HepG2 (cell line): ENCODE measurements at regions not wholly inside any gene's neighbourhood (a gene's known extent, or its start where the extent isn't known, plus 50 kb on each side); places are given as distances from the start of the nearest gene placed in this dataset.

ENCODE experiments used
- ATAC-seq: fragments of 200-7000 bp; cut with Tn5 transposase; 3 replicates; pipeline ENCODE4 v1.9.1; 2020; ENCODE audit warnings: mild to moderate bottlenecking, moderate library complexity
- BruUV-seq: library from RNA; stranded (reverse); fragments of 400-500 nt; replicated peaks from 2 replicates; lab custom pipeline; 2021; lab: Mats Ljungman, UMichigan
- CTCF ChIA-PET: fragments of 300-600 bp; formaldehyde crosslinking; extraction: SDS; loops from one replicate; lab custom pipeline; 2021; ENCODE audit warnings: low total read pairs, inconsistent platforms, low intra/inter-chr PET ratio; lab: Yijun Ruan, JAX
- POLR2A ChIA-PET: fragments of 350-600 bp; sonication (Branson Sonifier 250); formaldehyde crosslinking; loops from one replicate; lab custom pipeline; 2020; ENCODE audit warnings: antibody characterized with exemption, inconsistent platforms; lab: Yijun Ruan, JAX
- DNase-seq: peaks from one replicate; pipeline ENCODE4 v3.0.0-alpha.2; 2015; ENCODE audit warnings: low spot score
- FAIRE-seq: peaks from 3 replicates; lab custom pipeline; 2011; peaks lifted over from hg19 to GRCh38; lab: Jason Lieb, UNC
- H2AFZ ChIP-seq: one replicate; pipeline ENCODE4 v1.6.1; 2011; ENCODE audit warnings: low read length, inconsistent platforms
- H3K27ac ChIP-seq: fragments of 300-600 bp; 3 replicates; pipeline ENCODE4 v1.8.0; 2011; ENCODE audit warnings: mixed run types, mild to moderate bottlenecking, mixed read lengths, low read length, inconsistent platforms; ENCODE audit not compliant: insufficient read depth; ENCODE audit errors: extremely low read length
- H3K27me3 ChIP-seq, 2 experiments: fragments of 200-600 bp in 1 of 2; 2 replicates in 1 of 2; 3 replicates in 1 of 2; pipeline versions ENCODE4 v1.6.0 to v1.8.0; 2011; ENCODE audit warnings: low read length in 2 of 2, mild to moderate bottlenecking in 2 of 2, moderate library complexity in 2 of 2, inconsistent platforms in 1 of 2; ENCODE audit not compliant: insufficient read depth in 2 of 2, control insufficient read depth in 1 of 2
- H3K36me3 ChIP-seq, 2 experiments: fragments of 200-600 bp in 1 of 2; replicated peaks in 1 of 2; 2 replicates in 1 of 2; 3 replicates in 1 of 2; pipeline versions ENCODE4 v1.5.1 to v1.8.0; 2011; ENCODE audit warnings: low read length in 2 of 2, inconsistent platforms in 1 of 2; ENCODE audit not compliant: insufficient read depth in 2 of 2, control insufficient read depth in 1 of 2
- H3K4me1 ChIP-seq: 2 replicates; pipeline ENCODE4 v1.5.1; 2012; ENCODE audit warnings: low read length, inconsistent platforms; ENCODE audit not compliant: insufficient read depth
- H3K4me2 ChIP-seq: 2 replicates; pipeline ENCODE4 v1.6.0; 2011; ENCODE audit warnings: low read depth, low read length, inconsistent platforms
- H3K4me3 ChIP-seq, 3 experiments: fragments of 200-600 bp in 1 of 3; sonication (generic), shearing (Covaris generic) in 1 of 3; replicated peaks in 1 of 3; 2 replicates each; pipeline ENCODE4 v1.5.1; 2011 to 2016; ENCODE audit warnings: low read length in 3 of 3, inconsistent platforms in 2 of 3, low read depth in 2 of 3, mild to moderate bottlenecking in 2 of 3, control low read depth in 1 of 3, mixed read lengths in 1 of 3; ENCODE audit not compliant: insufficient read depth in 1 of 3
- H3K79me2 ChIP-seq: one replicate; pipeline ENCODE4 v1.6.1; 2011; ENCODE audit warnings: low read length, inconsistent platforms; ENCODE audit not compliant: insufficient read depth
- H3K9ac ChIP-seq: 2 replicates; pipeline ENCODE4 v1.6.0; 2011; ENCODE audit warnings: mild to moderate bottlenecking, low read depth, low read length, inconsistent platforms; ENCODE audit not compliant: insufficient read depth
- H3K9me3 ChIP-seq: 2 replicates; pipeline ENCODE4 v1.5.1; 2012; ENCODE audit warnings: mild to moderate bottlenecking, low read length
- H4K20me1 ChIP-seq: 2 replicates; pipeline ENCODE4 v1.6.0; 2011; ENCODE audit warnings: inconsistent platforms, mild to moderate bottlenecking, low read length, moderate library complexity; ENCODE audit not compliant: insufficient read depth
- BRCA1 ChIP-seq: sonication (generic); formaldehyde crosslinking; IDR thresholded peaks from 2 replicates; pipeline ENCODE4 v1.4.0; 2020; ENCODE audit warnings: missing genetic modification reagents
- CHD2 ChIP-seq: IDR thresholded peaks from 2 replicates; pipeline ENCODE4 v1.6.1; 2011; ENCODE audit warnings: low read depth, low read length, improper control_type of control experiment
- MATR3 ChIP-seq: sonication (generic); formaldehyde crosslinking; IDR thresholded peaks from 2 replicates; pipeline ENCODE4 v1.4.0; 2020; ENCODE audit warnings: missing genetic modification reagents
- NFIB ChIP-seq: sonication (generic); formaldehyde crosslinking; IDR thresholded peaks from 2 replicates; pipeline ENCODE4 v1.9.0; 2021; ENCODE audit warnings: missing genetic modification reagents, mild to moderate bottlenecking, borderline replicate concordance
- RFX1 ChIP-seq: fragments of 450-650 bp; IDR thresholded peaks from 2 replicates; pipeline ENCODE4 v1.6.1; 2017
- RFX5 ChIP-seq: IDR thresholded peaks from 2 replicates; pipeline ENCODE4 v1.6.1; 2011; ENCODE audit warnings: low read depth, low read length, improper control_type of control experiment
- TSC22D2 ChIP-seq: sonication (generic); formaldehyde crosslinking; IDR thresholded peaks from 2 replicates; pipeline ENCODE4 v1.5.1; 2020; ENCODE audit warnings: missing genetic modification reagents, mild to moderate bottlenecking, borderline replicate concordance
- ZBTB39 ChIP-seq: sonication (generic); formaldehyde crosslinking; IDR thresholded peaks from 2 replicates; pipeline ENCODE4 v1.5.0; 2020; ENCODE audit warnings: missing genetic modification reagents
- ZNF556 ChIP-seq: sonication (generic); formaldehyde crosslinking; IDR thresholded peaks from 2 replicates; pipeline ENCODE4 v1.4.0; 2020; ENCODE audit warnings: mild to moderate bottlenecking, missing genetic modification reagents, borderline replicate concordance
- ZNF687 ChIP-seq: sonication (generic); formaldehyde crosslinking; IDR thresholded peaks from 2 replicates; pipeline ENCODE4 v1.5.1; 2020; ENCODE audit warnings: mild to moderate bottlenecking, missing genetic modification reagents, moderate library complexity
- WGBS: methylation state at CpG from one replicate; pipeline ENCODE4 v1.1.6; 2017; ENCODE audit warnings: low lambda C conversion rate; 5-methylcytosine and 5-hydroxymethylcytosine counted together
- in situ Hi-C: cut with HindIII; loops from 2 replicates; pipeline ENCODE4 v1.10.0; 2017; ENCODE audit warnings: low pct_unique_long_range_greater_than_20kb; ENCODE audit not compliant: extremely low pct_ligation_motif_present
- intact Hi-C: fragments of 100-400 bp; cut with micrococcal nuclease; formaldehyde crosslinking; loops from one replicate; pipeline ENCODE4 v1.10.0; 2022; ENCODE audit not compliant: unreplicated experiment
- TF ChIP-seq, protein P1 (sequence below): sonication (generic); formaldehyde crosslinking; IDR thresholded peaks from 2 replicates; pipeline ENCODE4 v1.4.0; 2020; ENCODE audit warnings: mild to moderate bottlenecking, missing genetic modification reagents
- TF ChIP-seq, protein P2 (sequence below): sonication (generic); formaldehyde crosslinking; conservative IDR thresholded peaks from 2 replicates; pipeline ENCODE4 v1.8.0; 2022; ENCODE audit warnings: missing genetic modification reagents

- TF ChIP-seq ZNF687 (CRISPR knock-in tag) (no peak), RFX5 (no peak)
Observed at GRCh38 chr2:238593236-238593635, 166.5 kb downstream of the ASB1 start (continued).

GRCh38 chr2:238593678-238594077, 167.0 kb downstream of the ASB1 start:
- ATAC-seq: no peak
- POLR2A ChIA-PET: no interaction called here
- Histone ChIP-seq H3K79me2 (no peaks in the 10 kb centered on the region), H3K9me3 (no peaks in the 10 kb centered on the region), H3K27ac (no peak overlapping the region), H3K4me1 (peaks cover 16% of the 10 kb centered on the region), H3K4me2 (no peak overlapping the region), H2AFZ (no peak overlapping the region), H3K9ac (no peak overlapping the region), H3K4me3 (no peak overlapping the region), H4K20me1 (no peaks in the 10 kb centered on the region), H3K27me3 (peaks cover 6 to 64% of the 10 kb centered on the region in 2 experiments; a peak in 4 of 5 replicates), H3K36me3 (no peaks in the 10 kb centered on the region)
- no TSS peak for BruUV-seq
- 49% methylated on average over 9 of the region's 9 CpGs for WGBS
- FAIRE-seq: no peak
- in situ Hi-C loops: no loop called here
- TF ChIP-seq NFIB (no peak), BRCA1 (CRISPR knock-in tag) (no peak), CHD2 (no peak), ZNF556 (CRISPR knock-in tag) (no peak), TSC22D2 (CRISPR knock-in tag) (no peak), RFX1 (no peak), MATR3 (CRISPR knock-in tag) (no peak), ZBTB39 (CRISPR knock-in tag) (no peak)
- TF ChIP-seq, protein P1, sequence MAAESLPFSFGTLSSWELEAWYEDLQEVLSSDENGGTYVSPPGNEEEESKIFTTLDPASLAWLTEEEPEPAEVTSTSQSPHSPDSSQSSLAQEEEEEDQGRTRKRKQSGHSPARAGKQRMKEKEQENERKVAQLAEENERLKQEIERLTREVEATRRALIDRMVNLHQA (CRISPR knock-in tag): no peak
- TF ChIP-seq, protein P2, sequence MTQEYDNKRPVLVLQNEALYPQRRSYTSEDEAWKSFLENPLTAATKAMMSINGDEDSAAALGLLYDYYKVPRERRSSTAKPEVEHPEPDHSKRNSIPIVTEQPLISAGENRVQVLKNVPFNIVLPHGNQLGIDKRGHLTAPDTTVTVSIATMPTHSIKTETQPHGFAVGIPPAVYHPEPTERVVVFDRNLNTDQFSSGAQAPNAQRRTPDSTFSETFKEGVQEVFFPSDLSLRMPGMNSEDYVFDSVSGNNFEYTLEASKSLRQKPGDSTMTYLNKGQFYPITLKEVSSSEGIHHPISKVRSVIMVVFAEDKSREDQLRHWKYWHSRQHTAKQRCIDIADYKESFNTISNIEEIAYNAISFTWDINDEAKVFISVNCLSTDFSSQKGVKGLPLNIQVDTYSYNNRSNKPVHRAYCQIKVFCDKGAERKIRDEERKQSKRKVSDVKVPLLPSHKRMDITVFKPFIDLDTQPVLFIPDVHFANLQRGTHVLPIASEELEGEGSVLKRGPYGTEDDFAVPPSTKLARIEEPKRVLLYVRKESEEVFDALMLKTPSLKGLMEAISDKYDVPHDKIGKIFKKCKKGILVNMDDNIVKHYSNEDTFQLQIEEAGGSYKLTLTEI (CRISPR knock-in tag): no peak
- intact Hi-C loops: no loop called here
- DNase-seq: no peak
- CTCF ChIA-PET: no interaction called here
